ENCODE measurements at regions not wholly inside any gene's neighbourhood (a gene's known extent, or its start where the extent isn't known, plus 50 kb on each side); places are given as distances from the start of the nearest gene placed in this dataset.

GRCh38 chr4:178037459-178038214, 595.4 kb upstream of the AGA start:
- no peak for DNase-seq (ENCODE audit: low read depth)

GRCh38 chr4:178056996-178057395, 614.8 kb upstream of the AGA start:
- DNase-seq (ENCODE audit: low read depth), result no peak

GRCh38 chr4:178063568-178063967, 621.3 kb upstream of the AGA start:
- no peak for DNase-seq (ENCODE audit: low read depth)

- no peak for DNase-seq (ENCODE audit: low read depth)
These were observed 624.2 kb upstream of the AGA start for GRCh38 chr4:178066338-178066941.

- DNase-seq (ENCODE audit: low read depth), result no peak
These were observed 625.9 kb upstream of the AGA start for GRCh38 chr4:178068136-178068535.

GRCh38 chr4:178070163-178070562, 627.9 kb upstream of the AGA start:
- no peak for DNase-seq (ENCODE audit: low read depth)

GRCh38 chr4:178080312-178080711, 638.1 kb upstream of the AGA start:
- no peak for DNase-seq (ENCODE audit: low read depth)

- no peak for DNase-seq (ENCODE audit: low read depth)
These were observed 638.9 kb upstream of the AGA start for GRCh38 chr4:178081176-178081575.

- no peak for DNase-seq (ENCODE audit: low read depth)
These were observed 639.7 kb upstream of the AGA start for GRCh38 chr4:178081896-178082295.

- DNase-seq (ENCODE audit: low read depth), result no peak
These were observed 640.7 kb upstream of the AGA start for GRCh38 chr4:178082906-178083305.

- no peak for DNase-seq (ENCODE audit: low read depth)
These were observed 641.7 kb upstream of the AGA start for GRCh38 chr4:178083968-178084367.

- DNase-seq (ENCODE audit: low read depth), result peak; percentile 1
These were observed 644.1 kb upstream of the AGA start for GRCh38 chr4:178086320-178086719.

- DNase-seq (ENCODE audit: low read depth), result peak; percentile 1
These were observed 648.6 kb upstream of the AGA start for GRCh38 chr4:178090640-178091411.

GRCh38 chr4:178102139-178102538, 659.9 kb upstream of the AGA start:
- DNase-seq (ENCODE audit: low read depth), result no peak

- DNase-seq (ENCODE audit: low read depth), result no peak
These were observed 663.0 kb upstream of the AGA start for GRCh38 chr4:178105242-178105641.

GRCh38 chr4:178136736-178137345, 694.6 kb upstream of the AGA start:
- no peak for DNase-seq (ENCODE audit: low read depth)

GRCh38 chr4:178137732-178138471, 695.7 kb upstream of the AGA start:
- DNase-seq (ENCODE audit: low read depth), result no peak

- DNase-seq (ENCODE audit: low read depth), result no peak
These were observed 696.3 kb upstream of the AGA start for GRCh38 chr4:178138491-178138890.

GRCh38 chr4:178140326-178140915, 698.2 kb upstream of the AGA start:
- DNase-seq (ENCODE audit: low read depth), result no peak

GRCh38 chr4:178142724-178143123, 700.5 kb upstream of the AGA start:
- no peak for DNase-seq (ENCODE audit: low read depth)

GRCh38 chr4:178148106-178148505, 705.9 kb upstream of the AGA start:
- DNase-seq (ENCODE audit: low read depth), result no peak

All from RPMI7951 (cell line).